ENCODE measurements at regions not wholly inside any gene's neighbourhood (a gene's known extent, or its start where the extent isn't known, plus 50 kb on each side); places are given as distances from the start of the nearest gene placed in this dataset.

- DNase-seq (ENCODE audit: low read depth): no peak
These were observed 103.7 kb upstream of the ZMIZ1 start for GRCh38 chr10:78964952-78965633.

DNA sequence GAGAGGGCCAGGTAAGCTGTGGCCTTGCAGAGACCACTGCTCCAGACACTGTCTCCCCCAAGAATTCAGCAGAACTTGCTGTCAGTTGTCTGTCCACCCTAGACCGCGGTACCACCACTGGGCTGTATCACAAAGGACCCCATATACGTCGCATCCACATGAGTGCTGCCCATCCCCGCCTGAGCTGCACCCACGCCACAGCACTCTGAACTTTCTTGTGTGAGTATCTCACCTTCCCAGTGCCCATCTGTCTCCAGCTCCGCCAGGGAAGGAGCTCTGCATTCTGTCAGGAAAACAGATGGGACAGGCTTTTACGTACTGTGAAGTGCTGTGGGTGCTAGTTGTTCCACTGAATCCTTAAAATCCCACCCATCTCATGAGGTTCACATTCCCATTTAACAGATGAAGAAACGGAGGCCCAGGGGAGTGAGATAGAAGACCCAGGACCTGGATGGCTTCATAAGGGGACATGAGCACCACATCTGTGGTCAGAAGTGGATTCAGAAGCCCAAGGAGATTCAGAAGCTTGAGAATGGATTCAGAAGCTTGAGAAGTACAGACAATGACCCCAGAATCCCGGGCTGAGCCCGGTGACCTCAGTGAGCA, 102.5 kb upstream of the ZMIZ1 start:
- DNase-seq (ENCODE audit: low read depth): no peak

DNA sequence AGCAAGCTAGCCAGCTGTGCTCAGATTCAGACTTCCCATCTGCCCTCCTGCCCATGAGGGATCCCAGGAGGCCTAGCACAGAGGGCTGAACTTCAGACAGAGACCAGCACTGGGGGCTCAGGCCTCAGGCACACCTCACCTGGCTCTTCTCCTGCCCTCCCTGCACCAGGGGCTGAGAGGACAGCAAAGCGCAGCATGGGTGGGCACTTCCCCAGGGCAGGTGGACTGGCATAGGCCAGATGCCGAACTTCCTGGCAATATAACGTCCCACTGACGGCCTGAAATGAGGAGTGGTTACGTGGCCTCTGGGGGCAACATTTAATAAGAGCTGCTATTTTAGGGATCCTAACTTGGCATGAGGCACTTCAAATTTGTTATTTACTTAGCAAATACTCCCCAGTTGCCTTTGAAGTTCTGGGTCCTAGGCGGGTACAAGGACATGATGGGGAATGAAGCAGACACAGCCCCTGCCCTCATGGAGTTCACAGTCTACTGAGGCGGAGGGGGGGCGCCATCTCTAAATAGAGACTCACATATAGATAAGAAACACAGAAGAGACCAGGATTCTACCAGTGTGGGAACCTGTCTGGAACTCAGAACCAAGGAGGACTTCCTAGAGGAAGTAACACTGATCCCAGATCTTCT, 101.8 kb upstream of the ZMIZ1 start:
- no peak for DNase-seq (ENCODE audit: low read depth)

- no peak for DNase-seq (ENCODE audit: low read depth)
These were observed 100.3 kb upstream of the ZMIZ1 start for GRCh38 chr10:78968300-78968942.

DNA sequence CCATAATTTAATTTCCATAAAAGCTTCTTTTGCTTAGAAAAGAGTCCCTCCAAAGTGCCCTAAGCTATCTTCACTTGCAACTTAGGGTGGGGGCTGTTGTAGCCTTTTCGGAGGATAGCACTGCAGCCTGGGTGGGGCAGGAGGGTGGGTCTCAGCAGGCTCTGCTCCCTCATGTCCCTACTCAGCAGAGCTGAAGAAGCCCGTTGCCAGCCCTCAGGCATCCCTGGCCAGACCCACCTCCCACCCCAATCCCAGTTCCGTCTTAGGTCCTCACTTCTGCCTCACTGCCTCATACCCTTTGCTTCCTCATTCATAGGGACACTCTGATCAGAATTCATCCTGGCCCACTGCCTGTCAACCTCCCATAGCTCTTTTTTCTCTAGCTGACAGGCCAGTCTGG, 99.8 kb upstream of the ZMIZ1 start:
- no peak for DNase-seq (ENCODE audit: low read depth)

DNA sequence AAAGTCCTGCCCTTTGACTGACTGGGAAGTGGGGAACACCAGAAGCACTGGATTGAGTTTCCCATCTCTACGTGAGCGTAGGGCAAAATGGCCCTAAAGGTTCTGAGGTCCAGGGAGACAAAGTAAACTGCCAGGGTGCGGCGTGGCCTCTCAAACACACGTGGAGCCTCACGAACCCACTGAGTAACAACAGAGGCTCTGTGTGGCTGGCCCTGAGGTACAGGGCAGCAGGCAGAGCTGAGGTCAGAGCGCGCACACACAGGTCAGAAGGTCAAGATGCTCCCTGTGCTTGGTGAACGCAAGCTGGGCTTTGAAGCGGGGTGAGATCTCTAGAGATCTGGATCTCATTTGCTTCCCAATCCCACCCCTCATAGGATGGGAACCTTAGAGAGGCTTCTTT, 99.0 kb upstream of the ZMIZ1 start:
- DNase-seq (ENCODE audit: low read depth): no peak

- no peak for DNase-seq (ENCODE audit: low read depth)
These were observed 98.5 kb upstream of the ZMIZ1 start for GRCh38 chr10:78970261-78970660.

- no peak for DNase-seq (ENCODE audit: low read depth)
These were observed 97.6 kb upstream of the ZMIZ1 start for GRCh38 chr10:78971094-78971682.

DNA sequence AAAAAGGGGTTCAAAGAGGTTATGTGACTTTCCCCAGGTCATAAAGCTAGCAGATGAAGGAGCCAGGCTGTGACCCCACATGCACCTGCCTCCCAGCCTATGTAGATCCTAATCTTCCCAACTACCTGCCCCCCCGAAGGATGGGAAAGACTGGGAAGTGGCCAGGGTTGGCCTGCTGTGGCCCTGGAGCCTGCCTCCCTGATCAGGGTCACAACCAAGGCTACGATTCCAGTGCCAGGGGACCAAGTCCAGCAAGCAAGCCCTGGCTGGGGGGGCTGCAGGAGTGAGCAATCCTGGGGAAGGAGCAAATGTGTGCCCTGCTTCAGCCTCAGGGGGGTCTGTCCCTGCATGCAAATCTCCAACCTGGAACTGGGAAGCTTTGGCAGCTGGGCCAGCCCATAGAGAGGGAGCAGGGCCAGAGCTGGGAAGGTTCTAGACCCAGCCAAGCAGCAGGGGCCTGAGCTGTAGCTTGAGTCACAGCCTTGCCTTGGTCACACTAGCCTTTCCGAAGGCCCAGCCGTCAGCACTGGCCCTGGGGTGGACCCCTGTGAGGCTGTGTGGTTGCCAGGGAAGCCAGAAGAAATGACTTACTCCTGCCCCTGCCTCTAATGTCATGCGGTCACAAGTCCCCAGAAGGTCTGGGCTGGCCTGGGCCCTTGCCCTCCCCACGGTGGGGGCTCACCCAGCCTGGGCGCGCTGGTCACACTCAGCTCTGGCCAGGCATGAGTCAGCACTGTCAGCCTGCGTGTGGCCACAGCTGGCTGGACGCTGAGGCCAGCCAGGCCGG, 96.4 kb upstream of the ZMIZ1 start:
- DNase-seq (ENCODE audit: low read depth): no peak

- peak; percentile 69 for DNase-seq (ENCODE audit: low read depth)
These were observed 95.5 kb upstream of the ZMIZ1 start for GRCh38 chr10:78972947-78973900.

GRCh38 chr10:78973901-78974616, 94.7 kb upstream of the ZMIZ1 start:
- DNase-seq (ENCODE audit: low read depth): peak; percentile 14

DNA sequence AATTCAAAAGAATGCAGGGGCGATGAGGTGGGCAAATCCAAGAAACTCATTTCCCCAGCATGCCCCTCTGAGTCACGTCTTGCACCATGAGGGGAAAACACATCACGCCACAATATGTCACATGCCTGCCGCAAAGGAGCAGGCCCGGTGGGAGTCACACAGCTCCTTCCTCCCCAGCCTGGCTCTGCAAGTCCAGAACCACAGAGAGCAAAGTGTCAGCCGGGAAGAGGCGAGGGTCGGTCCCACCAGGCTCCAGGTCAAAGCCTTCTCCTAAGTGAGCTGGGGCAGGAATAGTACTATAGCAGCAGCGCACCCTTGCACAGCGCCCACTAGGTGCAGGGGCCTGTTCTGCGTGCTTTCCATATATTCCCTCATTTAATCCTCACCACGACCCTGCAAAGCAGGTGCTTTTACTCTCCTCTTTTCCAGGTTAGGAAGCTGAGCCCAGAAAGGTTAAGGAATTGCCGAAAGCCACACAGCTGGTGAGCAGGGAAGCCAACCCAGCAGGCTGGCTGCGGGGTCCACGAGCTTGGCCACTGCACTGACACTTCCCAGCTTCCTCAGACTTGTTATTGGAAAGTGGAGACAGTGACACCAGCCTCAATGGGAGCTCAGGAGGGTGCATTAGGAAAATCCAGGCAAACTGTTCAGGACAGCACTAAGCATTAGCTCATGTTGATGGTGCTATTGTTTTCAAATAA, 94.0 kb upstream of the ZMIZ1 start:
- peak; percentile 65 for DNase-seq (ENCODE audit: low read depth)

- no peak for DNase-seq (ENCODE audit: low read depth)
These were observed 92.8 kb upstream of the ZMIZ1 start for GRCh38 chr10:78975926-78976325.

DNA sequence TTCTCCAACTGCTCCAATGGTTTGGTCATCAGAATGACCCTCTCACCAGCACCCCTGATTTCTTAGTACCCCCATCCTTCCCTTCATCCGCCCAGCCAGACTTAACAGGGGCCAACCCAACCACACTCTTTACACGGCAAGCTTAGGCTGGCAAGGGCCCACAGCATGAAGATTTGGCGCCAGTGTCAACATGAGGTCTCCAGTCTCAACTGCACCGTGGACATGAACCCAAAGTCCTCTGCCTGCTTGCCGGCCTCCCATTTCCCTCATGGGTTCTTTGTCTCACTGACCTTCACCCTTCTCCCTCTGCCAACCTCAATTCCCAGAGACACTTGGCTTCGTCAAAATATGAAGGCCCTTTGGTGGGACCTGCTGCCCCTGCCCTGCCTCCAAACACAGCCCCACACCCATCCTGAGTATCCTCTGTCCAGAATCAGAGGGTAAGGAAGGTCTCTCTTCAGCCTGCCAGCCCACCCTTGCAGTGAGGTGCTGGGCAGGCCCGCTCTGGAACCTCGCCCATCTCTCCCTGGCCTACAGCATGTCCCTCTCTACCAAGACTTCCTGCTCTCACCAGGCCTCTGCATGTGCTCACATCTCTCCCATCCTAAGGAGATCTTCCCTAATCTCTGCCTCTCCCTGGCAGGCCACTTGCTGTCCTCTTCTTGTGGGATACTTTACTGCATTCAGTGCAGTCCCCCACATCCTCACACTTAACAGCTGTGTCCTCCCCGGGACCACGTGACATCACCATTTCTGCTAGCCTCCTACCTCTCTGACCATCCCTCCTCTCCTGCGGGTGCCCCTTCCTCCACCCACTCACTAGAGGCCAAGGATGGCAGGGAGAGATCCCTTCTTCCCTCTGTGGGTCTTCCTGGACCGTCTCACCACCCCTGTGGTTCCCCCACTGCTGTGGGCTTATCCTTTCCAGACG, 91.7 kb upstream of the ZMIZ1 start:
- no peak for DNase-seq (ENCODE audit: low read depth)

GRCh38 chr10:78979938-78980337, 88.8 kb upstream of the ZMIZ1 start:
- DNase-seq (ENCODE audit: low read depth): no peak

DNA sequence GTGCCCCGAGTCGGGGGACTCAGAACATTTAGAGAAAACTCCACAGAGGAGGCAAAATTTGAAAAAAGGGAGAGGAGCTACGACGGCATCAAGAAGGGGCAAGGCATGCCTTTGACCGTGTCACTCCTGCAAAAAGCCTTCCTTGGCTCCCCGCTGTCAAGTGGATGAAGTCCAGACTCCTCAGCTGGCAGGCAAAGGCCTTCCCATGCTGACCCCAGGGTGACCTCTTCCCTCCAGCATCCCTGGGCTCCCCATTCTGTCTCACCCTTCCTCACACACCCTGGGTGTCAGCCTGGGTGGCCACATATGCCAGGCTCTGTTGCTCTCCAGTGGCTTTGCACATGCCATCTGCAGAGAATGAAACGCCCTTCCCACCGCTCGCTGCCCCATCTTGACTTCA, 88.4 kb upstream of the ZMIZ1 start:
- DNase-seq (ENCODE audit: low read depth): no peak

DNA sequence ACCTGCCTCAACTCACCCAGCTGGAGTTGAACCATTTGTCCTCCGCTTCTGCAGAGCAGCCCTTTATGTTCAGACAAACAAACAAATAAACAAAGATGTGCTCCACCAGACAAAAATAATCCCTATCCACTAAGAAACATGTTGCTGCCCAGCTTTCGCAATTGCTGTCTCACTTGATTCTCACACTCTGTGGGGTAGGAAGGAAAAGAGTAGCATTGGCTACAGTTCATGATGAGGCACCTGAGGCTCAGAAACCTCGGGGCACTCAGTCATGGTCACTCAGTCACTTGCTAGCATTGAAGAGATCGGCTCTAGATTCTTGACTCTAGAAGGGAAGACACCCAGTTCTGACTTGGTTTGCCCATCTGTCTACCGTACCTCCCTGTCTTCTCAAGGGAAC, 88.0 kb upstream of the ZMIZ1 start:
- DNase-seq (ENCODE audit: low read depth): no peak

DNA sequence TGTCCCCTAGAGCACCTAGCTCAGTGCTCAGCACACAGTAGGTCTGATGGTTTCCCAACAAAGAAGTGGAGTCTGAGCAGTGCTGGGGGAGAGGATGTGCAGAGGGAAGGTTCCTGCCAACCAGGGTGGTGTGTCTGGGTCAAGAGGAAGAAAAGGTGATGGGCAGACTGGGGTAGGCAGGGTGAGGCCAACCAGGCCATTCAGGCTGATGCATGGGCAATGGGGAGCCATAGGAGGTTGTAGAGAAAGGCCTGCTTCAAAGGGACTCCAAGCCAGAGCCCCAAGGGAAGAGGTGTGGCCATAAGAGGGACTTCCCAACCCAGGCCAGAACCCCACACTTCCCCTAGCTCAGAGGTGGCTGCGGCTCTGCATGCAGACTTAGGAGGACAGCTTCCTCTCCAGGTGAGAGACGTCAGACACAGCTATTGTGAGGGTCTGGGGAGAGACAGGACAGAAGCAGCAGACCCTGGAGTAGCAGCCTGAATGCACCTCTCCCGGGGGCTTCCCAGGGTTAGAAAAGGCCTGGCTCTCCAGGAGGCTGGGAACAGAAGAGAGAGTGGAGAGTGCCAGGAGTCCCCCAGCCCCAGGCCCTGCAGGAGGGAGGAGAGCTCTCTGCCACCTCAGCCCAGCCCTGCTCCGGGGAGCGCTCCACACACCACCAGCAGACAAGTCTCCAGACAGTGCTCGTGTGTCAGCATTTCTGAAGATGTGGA, 87.4 kb upstream of the ZMIZ1 start:
- DNase-seq (ENCODE audit: low read depth): peak; percentile 19

All from activated gamma-delta T cell treated with anti-CD3 and anti-CD28 coated beads, Interleukin-2, amount 50 U/mL, for 16 hours (primary cell).